ENCODE measurements at regions not wholly inside any gene's neighbourhood (a gene's known extent, or its start where the extent isn't known, plus 50 kb on each side); places are given as distances from the start of the nearest gene placed in this dataset.
"Not testable (repeated sequence)": the region's sequence is repeated elsewhere in the genome, so short reads cannot be mapped to it uniquely, and the experiment has no call there.

- DNase-seq, result no peak
Measured at GRCh38 chr6:155791186-155791585, 335.5 kb upstream of the NOX3 start.

DNA sequence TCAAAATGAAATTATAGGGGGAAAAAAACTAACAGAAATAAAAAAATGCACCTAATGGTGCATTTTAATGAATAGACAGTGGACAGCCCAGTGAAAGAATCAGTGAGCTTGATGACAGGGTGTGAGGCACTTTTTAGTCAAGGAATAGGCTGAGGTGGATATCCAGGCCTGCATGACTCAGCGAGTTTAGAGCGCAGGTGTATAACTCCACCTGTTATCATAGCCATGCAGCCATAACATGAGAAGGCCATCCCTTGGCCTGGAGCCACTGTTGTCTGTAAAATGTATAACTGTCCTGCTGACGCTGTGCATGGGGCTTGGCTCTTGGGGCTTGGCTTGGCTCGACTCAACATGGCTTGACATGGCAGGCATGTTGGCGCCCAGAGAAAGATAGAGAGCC is 331.5 kb upstream of the NOX3 start:
- DNase-seq, result no peak

GRCh38 chr6:155786528-155786927 is 330.9 kb upstream of the NOX3 start:
- no peak for DNase-seq

DNA sequence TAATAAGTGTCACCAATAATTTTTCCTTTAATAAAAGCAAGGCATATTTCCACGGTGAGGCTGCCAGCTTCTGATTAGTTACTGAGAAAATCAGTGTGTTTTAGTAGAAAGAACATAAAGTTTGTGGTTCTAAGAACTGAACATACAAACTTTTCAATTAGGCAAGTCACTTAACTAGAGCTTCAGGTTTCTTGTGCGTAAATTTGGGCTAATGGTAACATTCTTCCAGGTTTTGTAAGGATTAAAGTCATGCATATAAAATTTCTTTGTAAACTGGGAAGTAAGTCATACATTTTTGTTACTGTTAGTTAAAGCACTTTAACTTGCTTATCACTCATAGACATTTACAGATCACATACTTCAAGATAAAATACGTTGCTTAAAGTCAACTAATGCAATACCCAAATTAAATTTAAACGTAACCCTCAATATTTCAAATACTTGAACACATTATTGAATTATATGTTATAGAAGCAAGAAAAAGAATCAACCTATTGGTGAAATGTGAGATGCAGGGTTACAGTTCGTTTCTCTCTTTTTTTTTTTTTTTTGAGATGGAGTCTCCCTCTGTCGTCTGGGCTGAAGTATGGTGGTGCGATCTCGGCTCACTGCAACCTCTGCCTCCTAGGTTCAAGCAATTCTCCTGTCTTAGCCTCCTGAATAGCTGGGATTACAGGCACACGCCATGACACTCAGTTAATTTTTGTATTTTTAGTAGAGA is 327.3 kb upstream of the NOX3 start:
- DNase-seq, result no peak

GRCh38 chr6:155782320-155782731 is 326.7 kb upstream of the NOX3 start:
- DNase-seq, result no peak

DNA sequence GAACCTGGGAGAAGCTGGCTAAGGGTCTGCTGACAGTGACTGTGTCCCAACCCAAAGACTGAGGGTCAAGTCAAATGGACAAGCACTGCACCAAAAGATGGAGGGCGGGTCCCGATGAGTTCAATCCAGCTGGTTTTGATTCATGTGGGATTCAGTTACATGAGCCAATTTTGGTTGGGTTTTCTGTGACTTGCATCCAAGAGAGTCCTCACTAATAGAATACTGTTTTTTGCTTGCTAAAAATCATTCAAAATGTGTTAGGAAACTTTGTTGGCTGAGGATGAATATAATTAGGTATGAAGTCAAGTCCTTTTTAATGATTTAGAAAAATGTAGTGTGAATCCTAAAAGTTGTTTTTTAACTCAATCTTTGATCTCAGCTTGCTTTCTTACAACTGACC is 323.8 kb upstream of the NOX3 start:
- DNase-seq, result no peak

DNA sequence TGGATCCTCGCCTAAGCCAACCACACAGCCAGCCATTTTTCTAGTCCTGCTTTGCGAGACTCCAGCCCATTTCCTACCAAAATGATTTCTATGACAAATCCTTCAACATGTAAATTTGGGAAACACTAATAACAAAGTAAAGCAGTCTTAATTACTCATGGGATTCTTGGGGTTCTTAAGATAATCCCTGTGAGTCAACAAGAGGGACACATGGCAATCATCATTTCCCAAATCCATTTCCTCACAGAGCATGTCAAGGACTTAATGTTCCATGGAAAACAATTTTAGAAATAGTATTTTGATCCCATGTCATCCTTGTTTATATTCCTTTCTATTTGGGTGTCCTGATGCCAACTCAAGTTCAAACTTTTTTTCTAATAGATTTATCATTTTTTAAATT is 322.7 kb upstream of the NOX3 start:
- DNase-seq, result no peak

DNA sequence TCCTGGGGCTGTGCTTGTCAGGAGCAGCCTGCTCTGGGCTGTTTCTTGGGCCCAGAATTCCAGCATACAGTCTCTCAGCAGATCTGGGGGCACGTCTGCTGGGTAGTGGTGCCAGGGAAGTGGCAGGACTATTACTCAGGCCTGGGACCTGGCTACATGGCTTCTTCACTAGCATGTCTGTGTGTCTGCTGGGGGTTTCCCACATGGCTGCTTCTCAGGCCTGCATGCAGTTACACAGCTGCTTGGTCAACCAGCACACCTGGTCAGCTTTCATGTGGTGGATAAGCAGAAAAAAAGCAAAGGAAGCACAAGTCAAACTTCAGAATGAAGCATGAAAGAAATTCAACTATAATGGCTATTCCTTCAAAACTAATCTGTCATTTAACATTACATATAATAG is 316.2 kb upstream of the NOX3 start:
- DNase-seq, result no peak

DNA sequence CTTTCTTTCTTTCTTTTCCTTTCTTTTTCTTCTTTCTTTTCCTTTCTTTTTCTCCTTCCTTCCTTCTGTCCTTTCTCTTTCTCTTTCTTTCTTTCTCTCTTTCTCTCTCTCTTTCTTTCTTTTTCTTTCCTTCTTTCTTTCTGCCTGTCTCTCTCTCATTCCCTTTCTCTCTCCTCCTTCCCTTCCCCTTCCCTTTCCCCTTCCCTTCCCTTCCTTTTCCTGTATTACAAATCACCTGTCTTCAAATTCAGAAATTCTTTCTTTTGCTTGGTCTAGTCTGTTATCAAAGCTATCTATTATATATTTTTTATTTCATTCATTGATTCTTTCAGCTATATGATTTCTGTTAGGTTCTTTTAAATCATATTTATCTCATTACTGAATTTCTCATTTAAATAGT is 315.2 kb upstream of the NOX3 start:
- DNase-seq, result no peak

GRCh38 chr6:155770313-155770712 is 314.7 kb upstream of the NOX3 start:
- DNase-seq, result no peak

GRCh38 chr6:155765275-155766194 is 309.9 kb upstream of the NOX3 start:
- DNase-seq, result no peak

- no peak for DNase-seq
Measured at GRCh38 chr6:155762649-155763048, 307.0 kb upstream of the NOX3 start.

DNA sequence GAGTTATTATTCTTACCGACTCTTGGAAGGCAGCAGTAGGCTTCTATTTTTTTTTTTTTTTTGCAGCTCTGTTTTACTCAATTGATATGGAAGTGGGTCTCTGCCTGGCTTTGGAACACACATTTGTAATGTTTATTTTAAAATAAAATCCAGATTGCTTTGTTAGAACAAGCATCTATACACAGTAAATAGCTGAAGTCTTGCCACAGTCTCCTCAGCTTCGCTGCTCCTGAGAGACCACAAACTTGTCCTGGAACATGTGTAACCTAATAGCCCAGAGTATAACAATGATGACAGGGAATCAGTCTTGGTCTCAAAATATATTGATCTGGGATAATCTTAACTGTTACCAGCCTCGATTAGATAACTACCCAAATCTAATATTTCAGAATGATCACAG is 299.8 kb upstream of the NOX3 start:
- no peak for DNase-seq

DNA sequence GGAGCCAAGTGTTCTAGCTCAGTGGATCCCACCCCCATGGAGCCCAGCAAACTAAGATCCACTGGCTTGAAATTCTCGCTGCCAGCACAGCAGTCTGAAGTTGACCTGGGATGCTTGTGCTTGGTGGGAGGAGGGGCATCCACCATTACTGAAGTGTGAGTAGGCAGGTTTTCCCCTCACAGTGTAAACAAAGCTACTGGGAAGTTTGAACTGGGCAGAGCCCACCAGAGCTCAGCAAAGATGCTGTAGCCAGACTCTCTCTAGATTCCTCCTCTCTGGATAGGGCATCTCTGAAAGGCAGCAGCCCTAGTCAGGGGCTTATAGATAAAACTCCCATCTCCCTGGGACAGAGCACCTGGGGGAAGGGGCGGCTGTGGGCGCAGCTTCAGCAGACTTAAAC is 293.1 kb upstream of the NOX3 start:
- not testable (repeated sequence) for DNase-seq

GRCh38 chr6:155747491-155747890 is 291.9 kb upstream of the NOX3 start:
- DNase-seq, result no peak

DNA sequence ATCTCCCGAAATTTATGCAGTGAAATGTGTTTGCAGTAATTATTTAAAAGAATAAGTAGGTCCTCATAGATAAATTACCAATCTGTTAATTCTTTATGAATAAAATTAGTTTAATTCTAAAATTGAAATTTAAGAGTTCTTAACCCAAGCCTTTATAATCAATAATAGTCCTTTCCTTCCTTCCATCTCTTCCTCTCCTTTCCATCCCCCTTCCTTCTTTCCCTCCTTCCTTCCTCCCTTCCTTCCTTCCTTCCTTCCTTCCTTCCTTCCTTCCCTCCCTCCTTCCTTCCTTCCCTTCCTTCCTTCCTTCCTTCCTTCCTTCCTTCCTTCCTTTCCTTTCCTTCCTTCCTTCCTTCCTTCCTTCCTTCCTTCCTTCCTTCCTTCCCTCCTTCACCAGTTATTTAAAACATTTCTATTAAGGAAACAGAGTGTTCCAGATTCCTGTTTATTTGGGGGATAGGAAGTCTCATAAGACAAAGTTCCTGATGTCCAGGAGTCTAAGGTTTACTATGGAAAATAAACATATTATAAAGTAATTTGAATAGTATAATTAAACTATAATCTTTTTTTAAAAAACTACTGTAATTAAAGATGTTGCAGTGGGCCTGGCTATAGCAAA is 285.3 kb upstream of the NOX3 start:
- DNase-seq, result no peak

DNA sequence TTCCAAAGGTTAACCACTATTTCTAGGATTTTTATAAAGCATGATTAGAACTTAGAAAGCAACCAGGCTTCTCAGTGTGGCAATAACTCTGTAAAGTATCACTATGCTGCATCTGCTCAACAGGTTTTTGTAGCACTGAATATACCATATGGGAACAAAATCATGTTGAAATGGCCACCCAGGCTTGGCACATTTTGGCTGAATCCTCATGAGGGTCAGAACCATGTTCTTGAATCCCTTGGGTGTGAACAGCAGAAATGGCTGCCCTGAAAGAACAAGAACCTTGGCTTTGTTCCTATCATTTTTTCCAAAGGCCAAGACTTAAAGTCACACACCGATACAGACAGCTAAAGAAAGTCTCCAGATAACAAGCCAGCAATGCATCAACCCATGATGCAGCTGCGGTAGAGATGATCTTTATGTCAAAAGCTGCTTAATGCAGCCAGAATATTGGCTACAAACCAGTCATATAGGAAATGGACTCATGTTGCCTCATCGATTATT is 283.0 kb upstream of the NOX3 start:
- DNase-seq, result no peak

DNA sequence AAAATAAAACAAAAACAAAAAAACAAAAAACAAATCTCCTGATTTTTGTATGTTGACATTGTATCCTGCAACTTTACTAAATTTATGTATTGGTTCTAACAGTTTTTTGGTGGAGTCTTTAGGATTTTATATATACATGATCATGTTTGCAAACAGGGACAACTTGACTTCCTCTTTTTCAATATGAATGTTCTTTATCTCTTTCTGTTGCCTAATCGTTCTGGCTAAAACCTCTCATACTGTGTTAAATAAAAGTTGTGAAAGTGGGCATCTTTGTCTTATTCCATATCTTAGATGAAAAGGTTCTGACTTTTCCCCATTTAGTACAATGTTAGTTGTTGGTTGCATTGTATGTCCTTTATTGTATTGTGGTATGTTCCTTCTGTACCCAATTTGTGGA is 261.7 kb upstream of the NOX3 start:
- no peak for DNase-seq

GRCh38 chr6:155710704-155711103 is 255.1 kb upstream of the NOX3 start:
- no peak for DNase-seq

- DNase-seq, result no peak
Measured at GRCh38 chr6:155709262-155709661, 253.6 kb upstream of the NOX3 start.

DNA sequence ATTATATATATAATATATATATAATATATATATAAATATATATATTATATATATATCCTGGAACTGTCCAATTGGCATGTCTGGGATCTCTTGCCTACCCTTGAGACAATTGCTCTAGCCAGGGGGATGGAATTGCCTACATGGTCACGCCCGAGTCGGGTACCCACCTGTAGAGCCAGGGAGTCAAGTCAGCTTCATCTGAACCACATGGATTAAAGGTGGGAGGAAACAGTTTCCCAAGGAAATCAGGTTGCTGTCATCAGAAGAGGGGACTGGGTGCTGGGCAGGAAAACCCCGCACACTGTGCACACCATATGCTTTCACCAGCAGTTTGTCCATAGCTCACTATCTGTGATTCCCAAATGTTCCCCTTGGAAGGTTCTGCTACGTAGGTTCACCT is 252.5 kb upstream of the NOX3 start:
- DNase-seq, result no peak

GRCh38 chr6:155706806-155707205 is 251.2 kb upstream of the NOX3 start:
- no peak for DNase-seq

DNA sequence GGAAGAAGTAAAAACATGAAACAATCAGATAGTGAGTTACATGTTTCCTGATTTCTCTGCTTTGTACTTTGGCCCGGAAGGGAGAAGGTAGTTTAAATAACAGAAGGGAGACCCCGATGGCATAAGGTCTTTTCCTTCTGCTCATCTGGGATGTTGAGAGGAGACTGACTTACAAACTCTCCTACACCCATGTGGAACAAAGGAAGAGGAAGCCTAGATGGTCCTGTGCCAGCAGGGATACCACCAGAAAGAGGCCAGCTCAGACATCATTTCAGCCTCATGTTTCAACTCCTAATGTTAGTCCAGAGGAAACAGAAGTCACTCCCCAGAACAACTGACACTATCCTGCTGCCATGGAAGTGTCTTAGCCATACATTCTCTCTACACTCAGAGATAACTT is 250.7 kb upstream of the NOX3 start:
- DNase-seq, result no peak

- no peak for DNase-seq
Measured at GRCh38 chr6:155701342-155701741, 245.7 kb upstream of the NOX3 start.

Measured in activated naive CD4-positive, alpha-beta T cell treated with Interleukin-2 at 50 U/mL for 16 hours (primary cell).